GM15510 (cell line): ENCODE measurements at regions not wholly inside any gene's neighbourhood (a gene's known extent, or its start where the extent isn't known, plus 50 kb on each side); places are given as distances from the start of the nearest gene placed in this dataset.

Experiments
- POLR2A ChIP-seq: IDR thresholded peaks from 3 replicates; pipeline ENCODE4 v1.6.1; 2011; ENCODE audit warnings: borderline replicate concordance; ENCODE audit not compliant: insufficient read length; ENCODE audit errors: extremely low read depth

DNA sequence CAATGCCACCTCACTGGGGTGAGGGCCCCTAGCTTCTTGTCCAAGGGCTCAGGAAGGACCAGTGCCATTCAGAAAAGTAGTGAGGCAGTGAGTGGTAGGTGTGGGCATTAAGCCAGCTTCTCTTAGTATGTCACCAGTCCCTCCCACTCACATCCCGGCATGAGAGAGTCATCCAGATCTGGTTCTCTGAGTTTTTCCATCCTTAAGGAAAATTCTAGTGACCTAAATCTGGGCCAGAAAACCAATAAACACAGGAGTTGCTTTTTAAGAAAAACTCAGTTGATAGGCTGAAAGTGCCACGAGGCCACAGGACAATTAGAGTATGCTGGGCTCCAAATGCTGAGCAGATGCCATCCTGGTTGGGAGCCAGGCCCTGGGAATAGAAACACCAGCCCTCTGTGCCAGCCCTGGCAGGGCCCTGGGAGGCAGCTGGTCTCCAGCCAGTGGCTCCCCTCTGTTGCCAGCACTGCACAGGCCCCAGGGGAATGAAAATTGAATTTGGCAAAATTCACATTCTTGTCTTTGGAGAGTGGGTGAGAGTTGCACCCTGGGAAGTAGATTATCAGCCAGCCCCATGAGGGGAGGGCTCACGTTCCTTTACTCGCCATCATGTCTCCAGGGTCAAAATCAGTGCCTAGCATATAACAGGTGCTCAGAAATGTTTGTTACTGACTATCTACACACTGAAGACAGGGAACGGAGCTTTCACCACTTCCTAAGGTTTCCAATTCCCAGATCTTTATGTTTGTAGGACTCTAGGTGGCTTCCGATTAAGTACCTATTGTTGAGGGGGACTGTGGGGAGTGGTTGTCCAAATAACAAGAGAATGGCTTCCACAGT, 52.8 kb downstream of the FAM43A start:
- TF ChIP-seq POLR2A = no peak

DNA sequence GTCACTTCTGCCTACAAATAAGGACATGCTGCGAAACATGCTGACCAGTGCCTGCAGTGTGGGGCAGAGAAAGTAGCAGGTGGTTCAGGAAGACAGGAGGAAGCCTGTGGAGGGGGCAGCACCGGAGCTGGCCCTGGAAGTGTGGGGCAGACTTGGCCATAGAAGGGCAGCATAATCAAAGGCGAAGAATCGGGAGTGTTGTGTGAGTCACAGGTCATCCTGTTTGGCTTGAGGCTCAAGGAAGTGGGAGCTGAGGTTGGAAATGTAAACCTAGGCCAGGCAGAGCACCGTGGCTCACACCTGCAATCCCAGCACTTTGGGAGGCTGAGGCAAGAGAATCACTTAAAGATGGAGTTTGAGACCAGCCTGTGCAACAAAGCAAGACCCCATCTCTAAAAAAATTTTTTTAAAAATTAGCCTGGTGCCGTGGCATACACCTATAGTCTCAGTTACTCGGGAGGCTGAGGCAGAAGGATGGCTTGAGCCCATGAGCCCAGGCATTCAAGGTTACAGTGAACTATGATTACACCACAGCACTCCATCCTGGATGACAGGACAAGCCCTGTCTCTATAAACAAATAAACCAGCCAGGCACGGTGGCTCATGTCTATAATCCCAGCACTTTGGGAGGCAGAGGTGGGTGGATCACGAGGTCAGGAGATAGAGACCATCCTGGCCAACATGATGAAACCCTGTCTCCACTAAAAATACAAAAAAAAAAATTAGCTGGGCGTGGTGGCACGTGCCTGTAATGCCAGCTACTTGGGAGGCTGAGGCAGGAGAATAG, 54.0 kb downstream of the FAM43A start:
- TF ChIP-seq POLR2A = no peak

DNA sequence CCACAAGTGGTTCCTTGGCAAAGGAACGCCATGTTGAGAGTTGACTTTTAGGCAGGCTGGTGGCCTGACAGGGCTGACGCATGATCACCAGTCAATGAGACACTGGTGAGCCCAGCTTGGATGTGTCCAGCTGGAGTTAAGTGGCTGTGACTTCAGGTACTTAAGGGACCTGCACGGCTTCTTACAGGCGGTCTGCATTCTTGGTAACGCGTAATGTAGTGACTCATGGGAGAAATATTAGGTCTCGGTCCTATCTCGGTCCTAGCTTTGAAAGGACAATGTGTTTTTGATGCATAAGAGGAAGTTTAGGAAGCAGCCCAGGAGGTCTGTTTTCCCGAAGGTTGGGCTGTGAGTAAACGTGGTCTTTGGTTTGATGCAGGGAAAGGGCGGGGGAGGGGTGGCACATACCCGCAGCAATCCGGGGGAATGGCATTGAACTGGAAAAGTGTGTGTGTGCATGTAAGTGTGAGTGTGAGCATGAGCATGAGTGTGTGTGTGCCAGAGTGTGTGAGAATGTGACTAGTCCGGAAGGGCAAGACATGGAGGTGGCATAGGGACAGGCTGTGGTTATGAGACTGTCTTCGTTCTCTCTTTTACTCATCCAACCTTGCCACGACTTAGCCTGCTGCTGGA, 55.3 kb downstream of the FAM43A start:
- no peak for TF ChIP-seq POLR2A

DNA sequence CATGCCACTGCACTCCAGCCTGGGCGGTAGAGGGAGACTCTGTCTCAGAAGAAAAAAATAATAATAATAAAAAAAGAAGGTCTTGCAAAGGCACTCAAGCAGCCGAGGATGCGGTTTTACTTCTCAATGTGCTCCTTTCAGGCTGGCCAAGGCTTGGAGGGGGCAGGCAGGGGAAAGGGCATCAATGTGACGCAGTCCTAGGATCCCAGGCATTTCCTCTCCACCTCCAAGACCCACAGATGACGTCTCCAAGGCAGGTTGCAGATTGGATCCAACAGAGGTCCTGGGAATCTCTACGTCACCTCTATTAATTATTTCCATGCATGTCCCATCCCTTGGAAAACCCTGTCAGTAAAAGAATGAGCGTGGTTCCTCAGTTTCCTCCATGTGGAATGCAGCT, 56.2 kb downstream of the FAM43A start:
- no peak for TF ChIP-seq POLR2A

DNA sequence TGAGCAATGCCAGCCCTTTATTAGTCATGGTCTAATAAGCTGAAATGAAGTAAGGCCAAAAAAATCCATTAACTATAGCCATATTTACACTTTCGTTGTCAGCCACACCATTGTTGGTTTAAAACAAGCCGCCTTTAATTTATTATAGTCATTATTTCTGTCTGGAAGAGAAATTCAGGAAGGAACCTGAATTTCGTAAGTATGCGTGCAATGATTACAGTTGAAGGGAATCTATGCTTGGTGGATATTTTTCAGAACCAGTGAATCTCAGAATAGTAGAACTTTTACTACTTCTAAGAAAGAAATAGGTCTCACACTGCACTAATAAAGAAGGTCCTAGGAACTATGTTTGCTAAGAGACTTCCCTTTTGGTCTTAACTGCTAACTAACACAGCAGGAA, 59.1 kb downstream of the FAM43A start:
- no peak for TF ChIP-seq POLR2A

DNA sequence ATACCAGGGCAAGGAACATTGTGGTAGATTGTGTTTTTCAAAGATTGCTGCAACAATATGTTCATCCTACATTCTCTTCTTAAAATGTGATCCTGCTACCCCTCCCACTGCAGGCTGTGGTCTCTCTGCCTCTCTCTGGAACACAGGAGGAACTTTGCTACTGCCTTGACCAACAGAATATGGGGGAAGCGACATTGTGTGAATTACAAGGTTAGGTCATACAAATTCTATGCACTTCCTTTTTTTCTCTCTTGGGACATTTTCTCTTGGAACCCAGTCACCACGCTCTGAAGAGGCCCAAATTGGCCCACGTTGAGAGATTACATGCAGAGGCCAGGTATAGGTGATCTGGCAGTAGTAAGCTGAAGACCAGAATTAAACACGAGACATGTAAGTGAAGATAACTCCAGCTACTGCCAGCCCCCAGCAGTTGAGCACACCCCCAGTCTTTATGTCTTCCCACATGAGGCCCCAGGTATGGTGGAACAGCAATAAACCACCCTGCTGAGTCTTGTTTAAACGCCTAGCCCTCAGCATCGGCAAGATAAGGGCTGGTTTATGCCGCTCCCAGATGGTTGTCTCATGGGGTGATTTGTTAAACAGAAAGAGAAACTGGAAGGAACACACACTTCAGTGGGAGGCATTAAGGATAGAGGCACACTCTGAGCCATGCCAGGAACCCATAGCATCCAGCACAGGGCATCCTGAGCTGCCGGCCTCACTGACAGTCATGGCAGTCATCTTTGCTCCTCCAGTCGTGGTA, 59.9 kb downstream of the FAM43A start:
- TF ChIP-seq POLR2A = no peak

DNA sequence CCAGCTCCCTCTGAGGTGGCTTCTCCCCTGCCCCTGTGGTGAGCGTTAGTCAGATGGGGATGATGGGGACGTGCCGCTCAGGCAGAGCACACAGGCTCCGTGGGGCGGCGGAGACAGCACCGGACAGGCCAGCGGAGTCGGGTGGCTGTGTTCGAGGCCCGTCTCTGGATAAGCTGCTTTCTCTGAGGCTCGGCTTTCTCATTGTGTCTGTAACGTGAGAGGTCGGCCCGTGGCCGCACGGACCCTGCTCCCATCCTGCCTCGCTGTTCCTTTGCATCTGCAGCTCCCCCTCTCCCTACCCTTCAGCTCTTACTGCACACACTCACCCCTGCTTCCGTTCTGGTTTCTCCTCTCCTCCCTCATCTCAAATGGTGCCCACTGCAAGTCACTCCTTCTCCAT, 62.5 kb downstream of the FAM43A start:
- TF ChIP-seq POLR2A = no peak

DNA sequence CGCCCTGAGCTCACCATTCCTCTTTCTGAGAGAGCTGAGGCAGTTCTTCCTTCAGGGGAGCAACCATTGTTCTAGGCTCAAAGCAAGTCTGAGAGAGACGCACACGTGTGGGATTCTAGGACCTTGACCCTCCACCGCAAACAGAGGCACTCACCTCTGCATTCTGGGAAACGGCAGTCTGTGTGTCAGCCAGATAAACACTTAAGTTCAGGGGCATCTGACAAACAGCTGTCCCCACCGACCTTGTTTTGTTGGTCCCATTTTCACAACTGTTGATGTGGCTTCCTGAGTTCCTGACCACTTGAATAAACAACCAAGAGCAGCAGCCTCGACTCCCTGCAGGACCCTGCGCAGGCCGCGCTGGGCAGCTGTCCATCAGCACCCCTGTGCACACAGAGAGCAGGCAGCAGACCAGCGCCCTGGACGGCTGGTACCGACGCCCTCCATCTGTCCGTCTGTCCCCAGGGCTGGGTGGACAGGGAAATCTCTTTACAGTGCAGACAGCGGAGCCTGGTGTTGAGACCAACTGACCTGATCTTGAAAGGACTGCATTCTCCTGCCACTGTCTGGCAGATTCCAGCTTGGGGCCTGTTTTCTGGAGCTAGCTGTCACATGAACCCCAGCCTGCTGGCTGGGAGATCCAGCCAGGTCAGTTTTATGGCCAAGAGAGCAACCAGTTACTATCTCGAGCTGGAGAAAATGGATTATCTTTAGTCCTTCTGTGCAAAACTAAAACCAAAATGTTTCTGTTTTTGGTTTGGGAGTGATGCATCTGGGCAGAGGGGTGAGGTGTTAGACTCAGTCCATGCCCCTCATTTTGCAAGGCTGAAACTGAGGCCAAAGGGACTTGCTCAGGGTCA, 64.2 kb downstream of the FAM43A start:
- no peak for TF ChIP-seq POLR2A

DNA sequence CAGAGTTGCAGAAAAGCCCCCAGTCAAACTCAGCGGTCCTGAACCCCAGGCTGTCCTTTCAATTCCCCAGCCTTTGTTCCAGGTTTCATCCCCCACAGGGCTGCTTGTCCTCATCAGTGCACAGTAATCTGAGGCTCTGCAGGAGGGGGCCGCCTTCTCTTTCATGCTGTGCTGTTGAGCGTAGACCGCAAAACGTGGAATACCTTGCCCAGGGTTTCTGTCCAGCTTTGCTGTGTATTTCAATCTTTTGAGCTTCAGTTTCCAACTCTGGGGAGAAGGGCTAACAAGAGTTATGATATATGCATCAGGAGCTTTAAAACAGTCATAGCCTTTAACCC, 64.8 kb downstream of the FAM43A start:
- TF ChIP-seq POLR2A = no peak

DNA sequence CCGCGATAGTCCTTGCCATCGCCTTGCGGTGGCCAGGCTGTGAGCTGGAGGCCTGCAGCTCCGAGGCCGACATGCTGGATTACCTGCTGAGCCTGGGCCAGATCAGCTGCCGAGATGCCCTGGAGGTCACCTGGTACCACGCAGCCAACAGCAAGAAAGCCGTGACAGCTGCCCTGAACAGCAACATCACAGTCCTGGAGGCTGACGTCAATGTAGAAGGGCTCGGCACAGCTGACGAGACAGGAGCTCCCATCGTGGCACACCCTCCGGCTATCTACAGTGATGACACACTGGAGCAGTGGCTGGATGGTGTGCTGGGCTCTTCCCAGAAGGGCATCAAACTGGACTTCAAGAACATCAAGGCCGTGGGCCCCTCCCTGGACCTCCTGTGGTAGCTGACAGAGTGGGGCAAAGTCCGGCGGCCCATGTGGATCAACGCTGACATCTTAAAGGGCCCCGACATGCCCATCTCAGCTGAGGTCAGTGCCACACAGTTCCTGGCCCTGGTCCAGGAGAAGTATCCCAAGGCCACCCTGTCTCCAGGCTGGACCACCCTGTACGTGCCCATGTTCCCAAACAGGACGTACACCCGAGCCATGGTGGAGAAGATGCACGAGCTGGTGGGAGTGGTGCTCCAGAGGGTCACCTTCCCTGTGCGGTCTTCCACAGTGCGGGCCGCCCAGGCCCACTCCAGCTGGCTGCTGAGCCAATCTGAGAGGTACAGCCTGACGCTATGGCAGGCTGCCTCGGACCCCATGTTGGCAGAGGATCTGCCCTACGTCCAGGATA, 70.2 kb downstream of the FAM43A start:
- TF ChIP-seq POLR2A = no peak

DNA sequence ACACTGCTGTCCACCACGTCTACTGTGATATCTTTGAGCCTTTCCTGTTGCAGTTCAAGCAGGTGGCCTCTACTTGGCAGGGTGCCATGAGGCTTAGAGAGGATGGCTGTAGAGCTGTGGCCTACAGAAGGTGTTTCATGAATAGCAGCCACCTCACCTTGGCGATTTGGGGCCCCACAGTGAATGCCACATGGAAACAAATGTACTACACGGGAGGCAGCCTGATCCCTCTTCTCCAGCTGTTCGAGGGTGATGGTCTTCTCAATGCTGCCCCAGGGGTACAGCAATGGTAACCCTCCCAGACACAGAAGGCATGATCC, 70.7 kb downstream of the FAM43A start:
- no peak for TF ChIP-seq POLR2A

DNA sequence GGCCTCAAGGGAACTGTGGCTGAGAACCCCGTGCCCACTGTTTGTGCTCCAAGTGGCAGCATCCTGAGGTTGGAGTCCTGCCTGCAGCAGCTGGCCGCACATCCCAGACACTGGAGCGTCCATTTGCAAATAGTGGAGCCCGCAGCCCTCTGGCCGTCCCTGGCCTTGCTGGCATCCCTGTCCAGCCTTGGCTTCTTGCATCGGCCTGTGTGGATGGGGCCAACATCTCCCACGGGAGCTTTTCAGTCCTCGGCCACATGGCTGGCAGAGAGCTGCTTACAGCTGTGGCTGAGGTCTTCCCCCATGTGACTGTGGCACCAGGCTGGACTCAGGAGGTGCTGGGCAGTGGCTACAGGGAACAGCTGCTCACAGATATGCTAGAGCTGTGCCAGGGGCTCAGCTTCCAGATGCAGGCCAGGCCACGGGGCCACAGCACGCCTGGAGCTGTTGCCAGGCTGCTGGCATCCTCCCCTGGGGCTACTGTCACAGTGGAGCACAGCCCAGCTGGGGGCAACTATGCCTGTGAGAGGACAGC, 71.2 kb downstream of the FAM43A start:
- TF ChIP-seq POLR2A = no peak

DNA sequence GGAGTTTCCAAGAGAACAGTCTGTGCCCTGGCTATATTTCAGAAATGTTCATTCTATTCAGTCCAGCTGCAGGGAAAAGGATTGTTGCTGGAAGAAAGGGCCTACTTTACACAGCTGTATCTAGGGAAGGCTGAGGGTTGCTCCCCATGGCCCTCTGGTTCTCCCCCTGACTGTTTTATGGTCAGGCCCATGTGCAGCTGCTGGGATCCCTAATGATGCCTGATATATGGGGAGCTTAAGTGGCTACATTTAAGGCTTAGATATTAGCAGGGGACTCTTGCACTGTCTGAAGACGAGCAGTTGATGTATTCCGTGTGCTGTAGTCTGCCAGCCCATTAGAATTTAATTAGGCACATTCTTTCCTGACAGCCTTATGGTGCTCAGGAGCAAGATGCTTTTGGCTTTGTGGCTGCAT, 72.0 kb downstream of the FAM43A start:
- no peak for TF ChIP-seq POLR2A
